MG63 (cell line): ENCODE measurements at regions not wholly inside any gene's neighbourhood (a gene's known extent, or its start where the extent isn't known, plus 50 kb on each side); places are given as distances from the start of the nearest gene placed in this dataset.
"Not testable (repeated sequence)": the region's sequence is repeated elsewhere in the genome, so short reads cannot be mapped to it uniquely, and the experiment has no call there.

Experiments used
- DNase-seq: peaks from one replicate; pipeline ENCODE4 v3.0.0-alpha.2; 2020
- H3K27me3 ChIP-seq: fragments of 250-450 bp; sonication (Bioruptor Pico); 2 replicates; pipeline ENCODE4 v1.5.1; 2020; ENCODE audit warnings: mild to moderate bottlenecking, moderate library complexity
- H3K36me3 ChIP-seq: fragments of 250-450 bp; sonication (Bioruptor Pico); 2 replicates; pipeline ENCODE4 v1.5.1; 2020; ENCODE audit warnings: mild to moderate bottlenecking, moderate library complexity
- H3K4me3 ChIP-seq: fragments of 250-450 bp; sonication (Bioruptor Pico); 2 replicates; pipeline ENCODE4 v1.5.1; 2020; ENCODE audit warnings: mild to moderate bottlenecking, moderate library complexity
- H3K9me3 ChIP-seq: fragments of 250-450 bp; sonication (Bioruptor Pico); 2 replicates; pipeline ENCODE4 v1.5.1; 2020; ENCODE audit warnings: mild to moderate bottlenecking, moderate library complexity

DNA sequence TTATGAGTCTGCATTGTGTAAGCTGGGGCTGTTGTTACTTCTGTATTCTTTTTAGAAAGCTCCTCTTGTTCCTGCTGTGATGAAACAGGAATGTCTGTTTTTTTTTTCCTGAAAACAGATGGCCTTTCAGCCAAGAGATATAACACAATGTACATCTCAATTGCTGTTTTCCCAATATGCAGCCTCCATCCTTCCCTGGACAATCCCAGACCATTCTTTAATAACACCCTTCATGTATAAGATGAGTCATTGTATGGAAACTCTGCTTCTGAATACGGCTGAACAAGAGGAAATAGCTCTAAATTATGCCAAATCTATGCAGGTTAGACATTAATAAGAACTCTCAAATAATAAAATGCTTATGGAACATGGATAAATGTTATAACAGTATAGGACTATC is 60.2 kb upstream of the LRRC4C start:
- DNase-seq: no peak
- Histone ChIP-seq H3K9me3 (no peaks in the 10 kb centered on the region; the same call in 1 of the 2 replicates), H3K27me3 (no peaks in the 10 kb centered on the region), H3K36me3 (no peaks in the 10 kb centered on the region), H3K4me3 (no peak overlapping the region)

DNA sequence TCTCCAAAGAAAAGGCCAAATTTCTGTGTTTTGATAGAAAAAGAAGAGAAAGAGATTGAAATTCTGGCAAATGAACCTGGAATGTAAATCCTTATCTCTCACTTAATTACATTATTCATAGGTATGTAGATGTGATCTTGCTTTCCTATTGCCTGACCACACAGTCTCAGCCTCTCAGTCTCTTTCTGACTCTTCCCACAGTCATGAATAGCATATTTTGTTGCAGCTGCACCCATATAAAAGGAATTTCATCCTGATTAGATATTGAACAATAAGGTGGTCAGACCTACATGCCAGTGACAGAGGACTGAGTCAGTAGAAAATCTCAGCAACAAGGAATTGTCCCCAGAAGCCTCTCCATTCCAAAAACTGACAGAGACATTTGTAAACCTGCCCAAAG is 62.9 kb upstream of the LRRC4C start:
- Histone ChIP-seq H3K36me3 (no peaks in the 10 kb centered on the region), H3K27me3 (no peaks in the 10 kb centered on the region), H3K4me3 (no peak overlapping the region), H3K9me3 (no peaks in the 10 kb centered on the region; the same call in 1 of the 2 replicates)
- no peak for DNase-seq

DNA sequence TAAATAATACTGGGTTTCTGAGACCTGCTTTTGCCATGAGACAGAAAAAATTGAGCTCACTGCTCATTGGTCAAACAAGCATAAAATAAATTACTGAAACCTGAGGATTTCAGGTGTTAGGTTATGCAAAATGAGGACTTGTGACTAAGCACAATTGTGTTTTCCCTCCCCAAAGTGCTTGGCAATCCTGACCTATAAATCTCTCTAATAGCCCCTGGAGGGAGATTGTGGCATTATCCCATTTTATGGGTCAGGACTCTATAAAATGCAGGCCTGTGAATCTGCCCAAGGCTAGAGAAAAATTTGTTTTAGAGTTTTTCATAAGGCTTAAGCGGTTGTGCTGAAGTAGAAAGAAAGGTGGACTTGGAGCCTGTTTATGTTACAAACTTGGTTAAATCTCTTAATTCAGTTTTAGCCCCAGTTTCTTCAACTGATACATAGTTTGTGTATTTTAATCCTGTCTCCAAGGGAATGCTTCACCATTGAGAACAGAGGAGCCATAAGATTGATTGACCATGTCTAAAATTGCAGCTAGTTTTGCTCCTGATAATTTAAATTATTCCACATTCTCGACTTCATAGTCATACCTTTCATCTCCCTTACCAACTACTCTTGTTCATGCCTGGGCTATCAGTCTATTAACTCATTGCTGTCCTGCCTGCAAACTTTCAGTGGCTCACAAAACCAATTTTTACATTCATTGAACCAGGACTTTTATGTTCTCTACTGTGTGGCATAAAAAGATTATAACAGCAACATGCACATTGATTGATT is 63.6 kb upstream of the LRRC4C start:
- H3K27me3 ChIP-seq: no peaks in the 10 kb centered on the region
- no peaks in the 10 kb centered on the region; the same call in 1 of the 2 replicates for H3K9me3 ChIP-seq
- no peak for DNase-seq
- H3K4me3 ChIP-seq: no peak overlapping the region
- no peaks in the 10 kb centered on the region for H3K36me3 ChIP-seq

GRCh38 chr11:41527530-41527929 is 68.1 kb upstream of the LRRC4C start:
- Histone ChIP-seq H3K4me3 (no peak overlapping the region), H3K9me3 (no peaks in the 10 kb centered on the region), H3K27me3 (no peaks in the 10 kb centered on the region), H3K36me3 (no peaks in the 10 kb centered on the region)
- no peak for DNase-seq

- H3K36me3 ChIP-seq: no peaks in the 10 kb centered on the region
- H3K9me3 ChIP-seq: no peaks in the 10 kb centered on the region
- DNase-seq: no peak
- H3K4me3 ChIP-seq: no peak overlapping the region
- H3K27me3 ChIP-seq: no peaks in the 10 kb centered on the region
Measured at GRCh38 chr11:41532413-41532812, 73.0 kb upstream of the LRRC4C start.

DNA sequence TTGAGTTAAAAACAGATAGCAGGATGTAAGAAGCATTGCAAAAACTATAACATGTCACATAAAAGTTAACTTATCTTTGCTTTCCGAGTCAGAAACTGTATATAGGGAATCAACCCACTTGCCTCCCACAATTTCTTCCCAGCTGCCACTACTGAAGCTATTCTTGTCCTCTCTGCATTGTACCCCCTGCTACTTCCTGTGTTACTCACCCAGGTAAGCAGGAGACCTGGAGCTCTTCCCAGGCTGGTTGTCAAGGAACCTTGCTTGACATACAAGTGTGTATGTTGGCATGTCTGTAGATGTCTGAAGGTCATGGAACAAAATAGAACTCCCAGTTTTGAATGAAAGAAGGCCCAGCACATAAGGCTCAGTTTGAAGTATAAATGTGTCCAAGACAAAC is 74.3 kb upstream of the LRRC4C start:
- no peak for DNase-seq
- Histone ChIP-seq H3K27me3 (no peaks in the 10 kb centered on the region), H3K9me3 (no peaks in the 10 kb centered on the region)

GRCh38 chr11:41534391-41534790 is 74.9 kb upstream of the LRRC4C start:
- no peak for DNase-seq
- Histone ChIP-seq H3K27me3 (no peaks in the 10 kb centered on the region), H3K9me3 (no peaks in the 10 kb centered on the region), H3K36me3 (no peaks in the 10 kb centered on the region), H3K4me3 (no peak overlapping the region)

More for the DNA sequence above, 74.3 kb upstream of the LRRC4C start:
- Histone ChIP-seq H3K4me3 (no peak overlapping the region), H3K36me3 (no peaks in the 10 kb centered on the region)

- Histone ChIP-seq H3K36me3 (no peaks in the 10 kb centered on the region), H3K9me3 (no peaks in the 10 kb centered on the region), H3K4me3 (no peak overlapping the region), H3K27me3 (no peaks in the 10 kb centered on the region)
- DNase-seq: no peak
Measured at GRCh38 chr11:41534861-41535260, 75.4 kb upstream of the LRRC4C start.

DNA sequence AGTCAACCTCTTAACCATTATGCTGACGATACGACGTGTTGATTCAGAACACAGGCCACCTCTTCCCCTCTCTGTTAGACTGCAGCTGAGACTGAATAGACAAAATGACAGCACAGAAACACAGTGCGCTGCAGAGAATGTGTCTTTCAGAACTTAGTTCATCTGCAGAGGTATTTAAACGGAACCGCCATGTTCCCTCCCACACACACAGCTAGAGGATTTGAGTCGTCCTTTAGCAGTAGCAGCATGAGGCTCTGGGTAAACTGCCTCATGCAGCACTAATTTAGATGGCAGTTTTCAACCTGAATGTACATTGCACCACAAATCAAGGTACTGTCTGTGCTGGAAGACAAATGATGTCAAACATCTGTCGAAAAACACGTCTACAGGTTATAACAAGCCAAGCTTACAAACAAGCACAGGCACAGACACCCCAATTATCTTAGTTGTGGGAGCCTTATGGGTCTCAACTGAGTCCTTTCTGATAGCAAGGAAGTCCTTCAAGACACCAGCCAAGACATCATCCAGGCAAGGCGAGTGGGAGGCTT is 76.6 kb upstream of the LRRC4C start:
- H3K9me3 ChIP-seq: no peaks in the 10 kb centered on the region
- H3K36me3 ChIP-seq: no peaks in the 10 kb centered on the region
- no peak for DNase-seq
- no peak overlapping the region for H3K4me3 ChIP-seq
- H3K27me3 ChIP-seq: no peaks in the 10 kb centered on the region

GRCh38 chr11:41544902-41545301 is 85.5 kb upstream of the LRRC4C start:
- H3K4me3 ChIP-seq, H3K36me3 ChIP-seq, DNase-seq, H3K27me3 ChIP-seq, H3K9me3 ChIP-seq: not testable (repeated sequence)

GRCh38 chr11:41578421-41579051 is 119.1 kb upstream of the LRRC4C start:
- Histone ChIP-seq H3K36me3 (no peaks in the 10 kb centered on the region), H3K9me3 (no peaks in the 10 kb centered on the region; the same call in 1 of the 2 replicates), H3K27me3 (no peaks in the 10 kb centered on the region), H3K4me3 (peak overlapping the region; percentile 6)
- peak; percentile 62 for DNase-seq

- Histone ChIP-seq H3K4me3 (no peak overlapping the region), H3K36me3 (no peaks in the 10 kb centered on the region), H3K9me3 (no peaks in the 10 kb centered on the region; the same call in 1 of the 2 replicates), H3K27me3 (no peaks in the 10 kb centered on the region)
- no peak for DNase-seq
Measured at GRCh38 chr11:41579546-41579945, 120.1 kb upstream of the LRRC4C start.

DNA sequence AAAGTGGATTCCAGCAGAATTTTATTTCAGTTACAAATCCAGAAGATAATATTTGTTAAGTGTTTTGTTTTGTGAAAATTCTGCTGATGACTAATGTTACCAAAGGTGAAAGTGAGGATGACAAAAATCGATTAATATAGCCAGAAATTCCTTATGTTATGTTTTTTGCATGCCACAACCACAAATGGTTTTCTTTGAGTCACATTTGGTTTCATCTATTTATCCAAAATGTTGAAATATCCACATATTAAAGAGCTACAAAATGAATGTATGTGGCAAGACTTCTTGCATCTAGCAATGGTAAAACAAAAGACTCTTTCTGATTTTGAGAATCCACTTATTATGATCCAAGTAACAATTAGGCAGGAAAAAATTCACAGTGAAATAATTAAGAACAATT is 150.1 kb upstream of the LRRC4C start:
- H3K9me3 ChIP-seq: 0 out of 2 replicates have a peak, but pooled peaks cover 3% of the 10 kb centered on the region
- no peak overlapping the region for H3K4me3 ChIP-seq
- no peaks in the 10 kb centered on the region for H3K27me3 ChIP-seq
- no peaks in the 10 kb centered on the region for H3K36me3 ChIP-seq
- DNase-seq: no peak

- Histone ChIP-seq H3K27me3 (no peaks in the 10 kb centered on the region), H3K9me3 (0 out of 2 replicates have a peak, but pooled peaks cover 3% of the 10 kb centered on the region), H3K36me3 (no peaks in the 10 kb centered on the region), H3K4me3 (no peak overlapping the region)
- DNase-seq: no peak
Measured at GRCh38 chr11:41612415-41612814, 153.0 kb upstream of the LRRC4C start.

DNA sequence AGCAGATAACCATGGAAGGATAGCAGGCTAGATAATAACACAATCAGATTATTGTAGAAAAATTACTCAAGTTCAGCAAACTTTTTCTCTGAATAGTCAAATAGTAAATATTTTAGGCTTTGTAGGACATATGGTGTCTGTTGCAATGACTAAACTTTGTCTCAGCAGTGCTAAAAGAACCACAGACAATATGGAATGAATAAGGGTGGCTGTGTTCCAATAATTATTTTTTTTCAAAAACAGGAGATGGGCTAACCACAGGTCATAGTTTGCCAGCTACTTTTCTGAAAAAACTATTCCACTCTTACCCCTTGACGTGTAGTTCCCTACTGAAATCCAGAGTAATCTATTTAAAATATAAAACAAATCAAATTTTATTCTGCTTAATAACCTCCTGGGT is 153.9 kb upstream of the LRRC4C start:
- Histone ChIP-seq H3K36me3 (no peaks in the 10 kb centered on the region), H3K9me3 (0 out of 2 replicates have a peak, but pooled peaks cover 3% of the 10 kb centered on the region), H3K27me3 (no peaks in the 10 kb centered on the region), H3K4me3 (no peak overlapping the region)
- DNase-seq: no peak

GRCh38 chr11:41622707-41623359 is 163.4 kb upstream of the LRRC4C start:
- Histone ChIP-seq H3K36me3 (no peaks in the 10 kb centered on the region), H3K27me3 (no peaks in the 10 kb centered on the region), H3K4me3 (no peak overlapping the region), H3K9me3 (peaks cover 10% of the 10 kb centered on the region)
- no peak for DNase-seq

DNA sequence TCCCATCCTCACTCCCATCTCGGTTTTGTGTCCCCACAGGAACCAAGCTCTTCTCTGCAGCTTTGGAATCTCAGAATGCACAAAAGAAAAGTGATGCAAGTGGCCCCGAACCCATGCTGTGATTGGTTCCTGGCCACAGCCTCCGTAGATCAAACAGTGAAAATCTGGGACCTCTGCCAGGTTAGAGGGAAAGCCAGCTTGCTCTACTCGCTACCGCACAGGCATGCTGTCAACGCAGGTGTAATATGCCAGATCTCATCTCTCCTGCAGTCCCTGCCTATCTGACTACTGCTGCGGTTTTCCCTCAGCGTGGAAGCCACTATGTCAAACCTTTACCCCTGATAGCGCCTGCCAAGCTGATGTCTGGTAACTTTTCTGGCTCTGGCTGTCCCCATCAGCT is 200.5 kb upstream of the LRRC4C start:
- no peaks in the 10 kb centered on the region for H3K27me3 ChIP-seq

More for the DNA sequence above, 200.5 kb upstream of the LRRC4C start:
- H3K36me3 ChIP-seq: no peaks in the 10 kb centered on the region
- peak; percentile 9 for DNase-seq
- H3K9me3 ChIP-seq: no peaks in the 10 kb centered on the region
- H3K4me3 ChIP-seq: no peak overlapping the region
